G401 (cell line): ENCODE measurements at regions not wholly inside any gene's neighbourhood (a gene's known extent, or its start where the extent isn't known, plus 50 kb on each side); places are given as distances from the start of the nearest gene placed in this dataset.
A peak's percentile ranks its signal among the peaks of the same experiment; 100 is the strongest.

Experiments
- DNase-seq: peaks from one replicate; pipeline ENCODE4 v3.0.0-alpha.2; 2015; ENCODE audit warnings: low spot score
- in situ Hi-C: cut with HindIII; loops from 2 replicates; pipeline ENCODE4 v1.10.0; 2016; ENCODE audit warnings: low sequenced_read_pairs, mixed read lengths

- in situ Hi-C loops, result no loop called here
- DNase-seq, result no peak
Observed at GRCh38 chr1:96955307-96956012, 233.9 kb downstream of the PTBP2 start.

- no peak for DNase-seq
- in situ Hi-C loops, result no loop called here
Observed at GRCh38 chr1:96962216-96962615, 240.6 kb downstream of the PTBP2 start.

DNA sequence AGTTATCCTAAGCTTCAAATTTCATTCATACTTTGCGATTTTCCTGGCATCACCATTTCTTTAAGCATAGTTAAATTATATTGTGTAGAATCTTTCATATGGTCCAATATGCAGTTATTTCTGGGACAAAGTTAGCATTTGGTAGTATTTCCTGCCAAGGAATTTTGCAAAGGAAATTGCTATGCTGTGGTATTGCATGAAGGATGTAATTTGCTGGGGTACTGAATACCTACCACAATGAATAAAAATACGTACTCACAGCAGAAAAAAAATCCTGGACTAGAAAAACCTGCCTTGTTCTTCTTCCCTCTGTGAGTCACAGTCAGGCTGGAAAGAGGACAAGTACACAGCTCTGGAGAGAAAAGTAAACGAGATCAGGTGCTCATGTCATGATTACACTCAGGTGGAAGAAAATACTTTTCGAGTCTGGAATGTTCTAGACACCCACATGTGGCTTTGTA is 241.2 kb downstream of the PTBP2 start:
- no peak for DNase-seq
- in situ Hi-C loops, result no loop called here

GRCh38 chr1:96964761-96965160 is 243.2 kb downstream of the PTBP2 start:
- no peak for DNase-seq

GRCh38 chr1:96966536-96967138 is 245.1 kb downstream of the PTBP2 start:
- in situ Hi-C loops, result no loop called here
- DNase-seq, result peak; percentile 37

More at GRCh38 chr1:96964761-96965160, 243.2 kb downstream of the PTBP2 start:
- in situ Hi-C loops, result no loop called here

DNA sequence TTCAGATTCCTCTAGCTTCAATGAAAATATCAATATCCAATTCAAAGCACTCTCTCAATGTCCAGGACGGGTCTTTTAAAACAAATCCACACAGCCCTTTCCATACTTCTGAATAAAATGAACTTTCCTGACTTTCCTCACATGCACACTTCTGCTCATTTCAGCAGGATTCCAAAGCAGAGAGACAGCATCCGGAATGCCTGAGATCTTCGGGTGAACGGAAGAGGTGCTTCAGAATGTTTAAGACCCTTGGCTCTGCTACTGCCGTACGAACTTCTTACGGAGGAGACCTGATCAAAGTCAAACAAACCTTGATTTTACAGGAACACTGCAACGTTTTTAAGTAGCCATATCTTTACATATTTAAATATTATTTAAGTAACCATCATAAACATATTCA is 245.7 kb downstream of the PTBP2 start:
- in situ Hi-C loops, result no loop called here
- no peak for DNase-seq

DNA sequence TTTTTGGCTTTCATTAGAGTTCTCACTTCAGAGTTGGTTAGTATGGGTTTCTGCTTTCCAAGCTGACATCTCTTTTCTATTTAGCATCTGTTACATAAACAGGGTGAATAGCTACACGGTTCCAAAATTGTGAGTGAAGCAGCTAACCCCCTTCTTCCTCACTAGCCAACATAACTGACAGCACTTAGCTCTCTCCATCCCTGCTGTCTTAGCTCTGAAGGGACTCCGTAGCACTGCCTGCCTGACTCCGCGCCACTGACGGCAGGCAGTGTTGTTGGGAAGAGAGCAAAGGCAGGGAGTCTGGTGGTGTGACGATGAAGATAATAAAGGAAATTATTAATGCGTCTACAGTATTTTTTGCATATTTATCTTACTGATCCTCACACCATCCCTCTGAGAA is 247.0 kb downstream of the PTBP2 start:
- DNase-seq, result no peak
- in situ Hi-C loops, result no loop called here

- in situ Hi-C loops, result no loop called here
- DNase-seq, result no peak
Observed at GRCh38 chr1:96968983-96969382, 247.4 kb downstream of the PTBP2 start.

- no peak for DNase-seq
- in situ Hi-C loops, result no loop called here
Observed at GRCh38 chr1:96969656-96970163, 248.1 kb downstream of the PTBP2 start.

- in situ Hi-C loops, result no loop called here
- DNase-seq, result no peak
Observed at GRCh38 chr1:96971439-96971838, 249.9 kb downstream of the PTBP2 start.

DNA sequence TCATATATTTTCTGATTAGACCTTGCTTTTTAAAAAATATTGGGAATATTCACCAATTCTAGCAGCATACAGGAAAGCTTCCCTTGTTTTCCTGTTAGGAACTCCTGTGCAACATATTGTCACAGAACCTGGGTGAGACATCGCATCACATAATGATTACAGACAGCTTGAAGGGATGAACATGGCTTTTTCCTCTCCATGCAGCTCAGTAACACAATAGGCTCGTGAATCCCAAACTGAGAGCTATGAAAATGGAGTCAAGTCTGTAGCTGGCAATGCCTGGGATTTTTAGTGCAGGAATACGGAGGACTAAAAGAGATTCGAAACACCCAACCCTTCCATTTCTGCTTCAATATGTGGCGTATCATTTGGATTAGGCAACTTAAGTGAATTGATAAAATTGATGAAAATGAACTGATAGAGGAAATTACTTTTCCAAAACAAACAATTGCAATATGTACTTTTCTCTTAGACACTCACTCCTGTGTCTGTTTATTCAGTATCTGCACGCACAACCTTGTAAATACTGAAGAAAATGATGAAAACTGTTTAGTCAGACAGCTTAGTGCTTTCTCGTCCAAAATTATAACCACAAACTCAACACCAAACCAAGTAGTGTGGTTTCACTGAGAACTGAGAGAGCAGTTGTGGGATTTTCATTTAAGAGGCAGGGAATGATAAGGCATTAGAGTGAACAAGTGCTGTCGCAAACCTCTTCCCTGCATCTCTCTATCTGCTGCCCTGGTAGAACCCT is 250.4 kb downstream of the PTBP2 start:
- in situ Hi-C loops, result no loop called here
- no peak for DNase-seq

- no peak for DNase-seq
- in situ Hi-C loops, result no loop called here
Observed at GRCh38 chr1:96973605-96974004, 252.0 kb downstream of the PTBP2 start.

GRCh38 chr1:96978444-96978843 is 256.9 kb downstream of the PTBP2 start:
- in situ Hi-C loops, result no loop called here
- DNase-seq, result no peak

DNA sequence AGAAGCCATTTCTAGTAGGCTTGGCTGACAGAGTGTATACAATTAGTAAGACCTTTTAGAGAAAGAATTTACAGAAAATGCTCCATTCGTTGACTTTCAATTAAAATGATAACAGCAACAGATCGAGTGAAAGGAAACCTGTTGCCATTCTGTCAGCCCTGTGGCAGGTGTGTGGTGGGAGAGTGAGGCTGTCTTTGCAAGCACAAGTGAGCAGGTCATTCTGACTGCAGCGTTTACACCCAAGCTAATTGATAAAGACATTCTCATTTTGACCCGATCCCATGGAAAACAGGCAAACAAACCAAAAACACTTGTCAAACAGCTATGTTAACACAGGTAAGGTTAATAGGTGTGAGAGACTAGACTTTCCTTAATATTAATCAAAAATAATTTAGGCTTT is 257.3 kb downstream of the PTBP2 start:
- DNase-seq, result no peak
- in situ Hi-C loops, result no loop called here

DNA sequence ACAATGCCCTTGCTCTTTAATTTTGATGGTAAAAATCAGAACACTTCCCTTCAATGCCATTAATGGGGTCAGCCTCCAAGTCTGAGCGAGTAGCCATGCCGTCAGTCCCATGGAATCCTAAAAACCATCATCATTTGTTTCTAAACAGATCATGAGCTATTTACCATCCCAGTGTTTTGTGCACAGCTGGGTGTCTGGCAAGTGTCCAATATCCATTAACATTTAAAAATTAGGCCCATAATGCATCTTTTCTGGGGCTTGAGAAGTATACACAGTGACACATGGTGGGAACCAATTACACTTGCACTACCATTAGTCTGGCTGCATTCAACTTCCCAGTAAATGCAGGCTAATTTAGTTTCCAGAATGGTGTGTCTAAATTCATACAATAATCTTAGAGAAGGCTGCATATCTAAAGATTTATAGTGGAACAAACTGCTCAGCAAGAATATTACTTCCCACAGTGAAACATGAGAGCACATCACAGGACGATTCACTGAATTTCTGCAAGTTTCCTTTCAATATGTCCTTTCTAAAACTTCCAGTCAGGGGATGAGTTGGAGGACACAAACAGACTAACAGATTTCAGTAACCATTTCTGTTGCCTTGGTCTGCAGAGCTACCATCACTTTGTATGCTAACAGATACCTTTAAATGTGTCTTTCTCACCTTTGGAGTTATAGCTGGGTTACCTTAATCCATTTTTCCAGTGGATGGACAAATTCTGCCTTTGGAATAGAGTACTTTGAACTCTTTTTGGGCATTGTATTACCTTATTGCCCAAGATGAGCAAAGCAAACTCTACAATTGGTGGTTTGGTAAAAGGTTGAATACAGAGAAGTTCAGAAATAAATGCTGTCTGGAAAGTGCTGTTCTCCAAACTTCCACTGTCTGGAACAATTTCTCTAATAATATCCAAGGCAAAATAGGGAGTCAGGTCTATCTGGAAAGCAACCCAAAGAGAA is 258.0 kb downstream of the PTBP2 start:
- in situ Hi-C loops, result no loop called here
- DNase-seq, result no peak

- DNase-seq, result no peak
- in situ Hi-C loops, result no loop called here
Observed at GRCh38 chr1:96980448-96980847, 258.9 kb downstream of the PTBP2 start.

DNA sequence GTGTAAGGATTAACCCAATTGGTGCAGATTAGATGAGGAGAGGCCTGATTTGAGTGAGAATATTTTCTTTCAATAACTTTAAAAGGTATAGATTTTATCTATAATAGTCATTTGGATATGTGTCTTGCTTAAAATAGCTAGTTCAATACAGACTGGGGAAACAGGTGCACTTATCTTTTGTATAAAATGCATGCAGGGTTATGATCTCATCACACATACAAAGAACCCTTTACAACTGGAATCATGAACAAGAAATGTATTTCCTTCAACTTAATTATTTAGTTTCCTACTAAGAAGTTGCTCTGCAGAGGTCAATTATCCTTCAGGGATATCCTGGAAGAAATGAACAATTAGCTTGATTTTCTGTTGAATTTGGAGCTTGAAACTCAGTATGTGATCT is 259.6 kb downstream of the PTBP2 start:
- no peak for DNase-seq
- in situ Hi-C loops, result no loop called here

- in situ Hi-C loops, result no loop called here
Observed at GRCh38 chr1:96982118-96982517, 260.5 kb downstream of the PTBP2 start.

DNA sequence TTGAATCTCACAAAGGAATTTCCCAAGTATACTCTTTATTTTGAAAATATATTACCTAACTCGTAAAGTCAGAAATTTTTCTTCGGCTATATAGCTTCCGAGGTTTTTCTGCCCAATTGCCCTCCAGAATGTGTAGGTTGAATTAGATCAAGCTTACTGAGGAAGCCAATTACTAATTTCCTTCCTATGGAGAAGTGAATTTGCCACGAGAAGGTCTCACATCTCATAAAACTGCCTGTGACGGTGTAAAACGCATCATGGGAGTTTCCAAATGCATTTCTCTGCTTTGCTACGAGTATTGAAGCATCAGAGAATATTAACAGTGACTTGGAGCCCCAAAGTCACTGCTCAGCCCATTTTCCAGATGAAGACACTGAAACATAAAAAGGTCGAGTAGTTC is 262.3 kb downstream of the PTBP2 start:
- in situ Hi-C loops, result no loop called here
- DNase-seq, result no peak

More at GRCh38 chr1:96982118-96982517, 260.5 kb downstream of the PTBP2 start:
- DNase-seq, result no peak
